PC-3 (cell line): ENCODE measurements at regions not wholly inside any gene's neighbourhood (a gene's known extent, or its start where the extent isn't known, plus 50 kb on each side); places are given as distances from the start of the nearest gene placed in this dataset.

ENCODE experiments used
- ATAC-seq: fragments of 200-7000 bp; cut with Tn5 transposase; 2 replicates; pipeline ENCODE4 v1.9.1; 2020; ENCODE audit warnings: mild to moderate bottlenecking, moderate library complexity
- BruUV-seq: library from RNA; stranded (reverse); fragments of 400-500 nt; replicated peaks from 2 replicates; lab custom pipeline; 2021; lab: Mats Ljungman, UMichigan
- CTCF ChIA-PET: fragments of 300-600 bp; sonication (Branson Sonifier 250); formaldehyde crosslinking; loops from one replicate; lab custom pipeline; 2022; ENCODE audit warnings: antibody characterized with exemption; lab: Charles Lee
- POLR2A ChIA-PET: fragments of 300-600 bp; sonication (Branson Sonifier 250); formaldehyde crosslinking; loops from one replicate; lab custom pipeline; 2022; ENCODE audit warnings: antibody characterized with exemption; ENCODE audit not compliant: unreplicated experiment; lab: Charles Lee
- DNase-seq: peaks from one replicate; pipeline ENCODE4 v3.0.0-alpha.2; 2015
- H2AFZ ChIP-seq: fragments of 300-600 bp; sonication (generic); 2 replicates; pipeline ENCODE4 v1.6.0; 2016; ENCODE audit warnings: antibody characterized with exemption, low read length
- H3F3A ChIP-seq: fragments of 300-600 bp; sonication (generic); one replicate; pipeline ENCODE4 v1.6.0; 2017; ENCODE audit warnings: antibody characterized with exemption, low read length, control low read depth, mild to moderate bottlenecking; ENCODE audit not compliant: unreplicated experiment
- H3K27ac ChIP-seq: fragments of 300-600 bp; sonication (generic); 2 replicates; pipeline ENCODE4 v1.5.1; 2016; ENCODE audit warnings: mild to moderate bottlenecking, low read length
- H3K27me3 ChIP-seq: fragments of 300-600 bp; sonication (generic); 2 replicates; pipeline ENCODE4 v1.6.1; 2016; ENCODE audit warnings: low read length, mixed read lengths
- H3K36me3 ChIP-seq: fragments of 300-600 bp; sonication (generic); 2 replicates; pipeline ENCODE4 v1.6.1; 2016; ENCODE audit warnings: low read depth, mixed run types, low read length, mixed read lengths
- H3K4me1 ChIP-seq: fragments of 300-600 bp; sonication (generic); 2 replicates; pipeline ENCODE4 v1.5.1; 2016; ENCODE audit warnings: low read length; ENCODE audit not compliant: insufficient read depth
- H3K4me2 ChIP-seq: fragments of 300-600 bp; sonication (generic); 2 replicates; pipeline ENCODE4 v1.6.0; 2016; ENCODE audit warnings: low read length
- H3K4me3 ChIP-seq: fragments of 300-600 bp; sonication (generic); 2 replicates; pipeline ENCODE4 v1.5.1; 2016; ENCODE audit warnings: mild to moderate bottlenecking, low read length, mixed read lengths
- H3K79me2 ChIP-seq: fragments of 300-600 bp; sonication (generic); 2 replicates; pipeline ENCODE4 v1.6.1; 2017; ENCODE audit warnings: low read length, mixed read lengths
- H3K9ac ChIP-seq: fragments of 300-600 bp; sonication (generic); 2 replicates; pipeline ENCODE4 v1.6.0; 2016; ENCODE audit warnings: mild to moderate bottlenecking, low read length
- H3K9me2 ChIP-seq: fragments of 300-600 bp; sonication (generic); replicated peaks from 2 replicates; pipeline ENCODE4 v1.6.1; 2016; ENCODE audit warnings: mixed run types, low read length, mixed read lengths
- H3K9me3 ChIP-seq: fragments of 300-600 bp; sonication (generic); 2 replicates; pipeline ENCODE4 v1.6.1; 2016; ENCODE audit warnings: low read length, mixed read lengths
- H4K20me1 ChIP-seq: fragments of 300-600 bp; sonication (generic); 2 replicates; pipeline ENCODE4 v1.6.1; 2016; ENCODE audit warnings: low read length, mixed read lengths
- EZH2 ChIP-seq: fragments of 300-600 bp; sonication (generic); IDR thresholded peaks from one replicate; pipeline ENCODE4 v1.6.1; 2017; ENCODE audit warnings: antibody characterized with exemption, mild to moderate bottlenecking, low read length; ENCODE audit not compliant: unreplicated experiment
- EZH2phosphoT487 ChIP-seq: fragments of 300-600 bp; sonication (generic); IDR thresholded peaks from 2 replicates; pipeline ENCODE4 v1.6.1; 2018; ENCODE audit warnings: mild to moderate bottlenecking, antibody characterized with exemption, low read length, borderline replicate concordance
- intact Hi-C: fragments of 100-400 bp; cut with micrococcal nuclease; formaldehyde crosslinking; loops from 2 replicates; pipeline ENCODE4 v1.9.0; 2023
- TF ChIP-seq, protein P1 (sequence below): fragments of 300-600 bp; sonication (generic); conservative IDR thresholded peaks from 2 replicates; pipeline ENCODE4 v1.5.1; 2017; ENCODE audit warnings: antibody characterized with exemption, low read depth, mild to moderate bottlenecking, low read length

DNA sequence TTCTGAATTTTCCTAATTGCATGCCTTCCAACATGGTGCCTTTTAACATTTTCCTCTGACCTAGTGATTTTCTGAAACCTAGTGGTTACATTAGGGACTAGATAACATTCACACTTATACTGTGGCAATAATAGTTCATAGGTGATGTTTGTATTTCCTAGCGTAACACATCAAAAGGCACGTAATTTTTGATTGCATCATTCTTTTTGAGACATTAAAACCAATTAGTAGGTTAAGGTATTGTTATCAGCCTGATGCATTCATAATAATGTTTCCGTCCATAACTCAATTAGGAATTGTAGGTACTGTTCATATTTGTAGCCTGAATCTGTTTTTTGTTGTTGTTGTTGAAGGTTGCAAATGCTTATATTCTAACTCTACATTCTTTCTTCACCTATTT lies 192.4 kb downstream of the ANXA1 start:
- Histone ChIP-seq H3K4me3 (no peak overlapping the region), H3K9ac (no peak overlapping the region), H3K9me2 (no peaks in the 10 kb centered on the region), H4K20me1 (no peaks in the 10 kb centered on the region), H3K27me3 (no peaks in the 10 kb centered on the region), H3K4me1 (no peaks in the 10 kb centered on the region), H3K4me2 (no peak overlapping the region), H3K79me2 (no peaks in the 10 kb centered on the region), H3K36me3 (no peaks in the 10 kb centered on the region), H3K27ac (no peak overlapping the region), H2AFZ (no peak overlapping the region), H3K9me3 (no peaks in the 10 kb centered on the region), H3F3A (no peaks in the 10 kb centered on the region)
- BruUV-seq = no TSS peak
- no peak for DNase-seq
- no peak for ATAC-seq
- intact Hi-C loops = no loop called here
- TF ChIP-seq, protein P1, sequence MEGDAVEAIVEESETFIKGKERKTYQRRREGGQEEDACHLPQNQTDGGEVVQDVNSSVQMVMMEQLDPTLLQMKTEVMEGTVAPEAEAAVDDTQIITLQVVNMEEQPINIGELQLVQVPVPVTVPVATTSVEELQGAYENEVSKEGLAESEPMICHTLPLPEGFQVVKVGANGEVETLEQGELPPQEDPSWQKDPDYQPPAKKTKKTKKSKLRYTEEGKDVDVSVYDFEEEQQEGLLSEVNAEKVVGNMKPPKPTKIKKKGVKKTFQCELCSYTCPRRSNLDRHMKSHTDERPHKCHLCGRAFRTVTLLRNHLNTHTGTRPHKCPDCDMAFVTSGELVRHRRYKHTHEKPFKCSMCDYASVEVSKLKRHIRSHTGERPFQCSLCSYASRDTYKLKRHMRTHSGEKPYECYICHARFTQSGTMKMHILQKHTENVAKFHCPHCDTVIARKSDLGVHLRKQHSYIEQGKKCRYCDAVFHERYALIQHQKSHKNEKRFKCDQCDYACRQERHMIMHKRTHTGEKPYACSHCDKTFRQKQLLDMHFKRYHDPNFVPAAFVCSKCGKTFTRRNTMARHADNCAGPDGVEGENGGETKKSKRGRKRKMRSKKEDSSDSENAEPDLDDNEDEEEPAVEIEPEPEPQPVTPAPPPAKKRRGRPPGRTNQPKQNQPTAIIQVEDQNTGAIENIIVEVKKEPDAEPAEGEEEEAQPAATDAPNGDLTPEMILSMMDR = no peak
- TF ChIP-seq EZH2phosphoT487 (no peak), EZH2 (no peak)
- CTCF ChIA-PET = no interaction called here
- POLR2A ChIA-PET = no interaction called here

DNA sequence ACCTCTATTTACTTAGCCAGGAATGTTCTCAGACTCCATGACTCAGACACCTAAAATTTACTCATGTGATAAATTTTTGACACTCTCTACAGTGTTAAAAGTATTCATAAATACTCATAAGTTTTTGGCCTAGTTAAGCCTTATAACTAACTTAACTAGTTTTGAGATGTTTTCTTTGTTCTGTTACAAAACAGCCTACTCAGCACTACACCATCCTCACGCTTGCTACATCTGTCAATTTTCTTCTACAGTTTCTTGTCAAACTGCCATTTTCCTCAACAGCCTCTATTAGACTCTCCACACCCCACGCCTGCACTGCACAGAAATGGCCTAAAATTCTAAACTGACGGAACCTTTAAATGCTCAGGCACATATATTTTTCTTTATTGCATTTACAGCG lies 195.5 kb downstream of the ANXA1 start:
- H3K79me2 ChIP-seq = no peaks in the 10 kb centered on the region
- DNase-seq = no peak
- CTCF ChIA-PET = no interaction called here
- no peak overlapping the region for H3K9ac ChIP-seq
- BruUV-seq = no TSS peak
- H3K9me3 ChIP-seq = no peaks in the 10 kb centered on the region
- POLR2A ChIA-PET = no interaction called here
- no peaks in the 10 kb centered on the region for H3K9me2 ChIP-seq
- no peak for TF ChIP-seq EZH2phosphoT487
- no peak for TF ChIP-seq EZH2
- TF ChIP-seq, protein P1 = no peak
- H3K27me3 ChIP-seq = no peaks in the 10 kb centered on the region
- no peak overlapping the region for H2AFZ ChIP-seq
- H3K4me2 ChIP-seq = no peak overlapping the region
- H3K4me3 ChIP-seq = no peak overlapping the region
- no peaks in the 10 kb centered on the region for H3F3A ChIP-seq
- H3K4me1 ChIP-seq = no peaks in the 10 kb centered on the region
- no peaks in the 10 kb centered on the region for H3K36me3 ChIP-seq
- no peak overlapping the region for H3K27ac ChIP-seq
- no peak for ATAC-seq
- H4K20me1 ChIP-seq = no peaks in the 10 kb centered on the region
- intact Hi-C loops = no loop called here

DNA sequence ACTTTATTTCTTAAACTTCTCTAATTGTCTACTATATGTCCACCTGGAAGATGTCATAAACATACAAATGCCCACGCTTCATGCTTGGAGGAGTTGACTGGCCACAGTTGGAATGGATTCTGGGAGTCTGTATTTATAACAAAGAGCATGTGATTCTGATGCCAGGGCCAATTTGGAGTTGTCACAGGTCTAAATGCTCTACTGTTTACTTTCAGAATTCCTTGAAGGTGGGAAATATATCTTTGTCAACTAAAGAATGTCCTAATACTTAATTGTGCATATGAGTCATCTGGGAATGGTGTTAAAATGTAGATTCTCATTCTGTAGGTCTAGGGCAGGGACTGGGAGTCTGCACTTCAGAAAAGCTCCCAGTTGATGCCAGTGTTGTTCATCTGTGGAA lies 196.1 kb downstream of the ANXA1 start:
- H3K4me1 ChIP-seq = no peaks in the 10 kb centered on the region
- ATAC-seq (no peak), DNase-seq (no peak)
- no peaks in the 10 kb centered on the region for H3K79me2 ChIP-seq
- H3K9me3 ChIP-seq = no peaks in the 10 kb centered on the region
- no peaks in the 10 kb centered on the region for H3K9me2 ChIP-seq
- POLR2A ChIA-PET = no interaction called here
- no peak overlapping the region for H3K9ac ChIP-seq
- CTCF ChIA-PET = no interaction called here
- no peaks in the 10 kb centered on the region for H3K36me3 ChIP-seq
- H3F3A ChIP-seq = no peaks in the 10 kb centered on the region
- H3K4me3 ChIP-seq = no peak overlapping the region
- H3K4me2 ChIP-seq = no peak overlapping the region
- H2AFZ ChIP-seq = no peak overlapping the region
- BruUV-seq = no TSS peak
- no peaks in the 10 kb centered on the region for H4K20me1 ChIP-seq
- no peaks in the 10 kb centered on the region for H3K27me3 ChIP-seq
- TF ChIP-seq, protein P1 = no peak
- no peak for TF ChIP-seq EZH2
- TF ChIP-seq EZH2phosphoT487 = no peak
- intact Hi-C loops = no loop called here
- H3K27ac ChIP-seq = no peak overlapping the region
